Bronchial epithelial cell (primary cell): ENCODE measurements at regions not wholly inside any gene's neighbourhood (a gene's known extent, or its start where the extent isn't known, plus 50 kb on each side); places are given as distances from the start of the nearest gene placed in this dataset.

Source experiments
- DNase-seq: peaks from one replicate; pipeline ENCODE4 v3.0.0-alpha.2; 2010; ENCODE audit warnings: low read depth
- FAIRE-seq: peaks from 2 replicates; lab custom pipeline; 2011; peaks lifted over from hg19 to GRCh38; lab: Jason Lieb, UNC
- H3K27me3 ChIP-seq: 2 replicates; pipeline ENCODE4 v1.5.1; 2011; ENCODE audit warnings: low read length; ENCODE audit not compliant: control insufficient read depth, insufficient read depth
- H3K36me3 ChIP-seq: 2 replicates; pipeline ENCODE4 v1.5.1; 2011; ENCODE audit warnings: low read length; ENCODE audit not compliant: control insufficient read depth, insufficient read depth
- H3K4me3 ChIP-seq: 2 replicates; pipeline ENCODE4 v1.5.1; 2011; ENCODE audit warnings: mild to moderate bottlenecking, low read depth, low read length, control low read depth
- TF ChIP-seq, protein P1 (sequence below): IDR thresholded peaks from 2 replicates; pipeline ENCODE4 v1.5.1; 2011; ENCODE audit warnings: mild to moderate bottlenecking, moderate library complexity, low read length, control low read depth, inconsistent platforms; ENCODE audit not compliant: insufficient read depth, severe bottlenecking

GRCh38 chr11:119481667-119482400, 58.9 kb upstream of the THY1 start:
- Histone ChIP-seq H3K27me3 (peaks cover 7% of the 10 kb centered on the region), H3K4me3 (no peak overlapping the region), H3K36me3 (no peaks in the 10 kb centered on the region)
- TF ChIP-seq, protein P1, sequence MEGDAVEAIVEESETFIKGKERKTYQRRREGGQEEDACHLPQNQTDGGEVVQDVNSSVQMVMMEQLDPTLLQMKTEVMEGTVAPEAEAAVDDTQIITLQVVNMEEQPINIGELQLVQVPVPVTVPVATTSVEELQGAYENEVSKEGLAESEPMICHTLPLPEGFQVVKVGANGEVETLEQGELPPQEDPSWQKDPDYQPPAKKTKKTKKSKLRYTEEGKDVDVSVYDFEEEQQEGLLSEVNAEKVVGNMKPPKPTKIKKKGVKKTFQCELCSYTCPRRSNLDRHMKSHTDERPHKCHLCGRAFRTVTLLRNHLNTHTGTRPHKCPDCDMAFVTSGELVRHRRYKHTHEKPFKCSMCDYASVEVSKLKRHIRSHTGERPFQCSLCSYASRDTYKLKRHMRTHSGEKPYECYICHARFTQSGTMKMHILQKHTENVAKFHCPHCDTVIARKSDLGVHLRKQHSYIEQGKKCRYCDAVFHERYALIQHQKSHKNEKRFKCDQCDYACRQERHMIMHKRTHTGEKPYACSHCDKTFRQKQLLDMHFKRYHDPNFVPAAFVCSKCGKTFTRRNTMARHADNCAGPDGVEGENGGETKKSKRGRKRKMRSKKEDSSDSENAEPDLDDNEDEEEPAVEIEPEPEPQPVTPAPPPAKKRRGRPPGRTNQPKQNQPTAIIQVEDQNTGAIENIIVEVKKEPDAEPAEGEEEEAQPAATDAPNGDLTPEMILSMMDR = no peak
- FAIRE-seq (no peak), DNase-seq (no peak)

- DNase-seq = peak; percentile 95
- peak; percentile 88 for FAIRE-seq
- H3K27me3 ChIP-seq = peaks cover 10% of the 10 kb centered on the region
- H3K4me3 ChIP-seq = no peak overlapping the region
- no peaks in the 10 kb centered on the region for H3K36me3 ChIP-seq
- TF ChIP-seq, protein P1 = peak; percentile 92
These were observed 58.2 kb upstream of the THY1 start for GRCh38 chr11:119481021-119481666.

GRCh38 chr11:119480380-119481020, 57.5 kb upstream of the THY1 start:
- TF ChIP-seq, protein P1 = no peak

GRCh38 chr11:119479685-119480275, 56.8 kb upstream of the THY1 start:
- H3K4me3 ChIP-seq = no peak overlapping the region
- DNase-seq (peak; percentile 25), FAIRE-seq (no peak)
- TF ChIP-seq, protein P1 = peak; percentile 73
- no peaks in the 10 kb centered on the region for H3K36me3 ChIP-seq
- H3K27me3 ChIP-seq = peaks cover 10% of the 10 kb centered on the region

More at GRCh38 chr11:119480380-119481020, 57.5 kb upstream of the THY1 start:
- Histone ChIP-seq H3K36me3 (no peaks in the 10 kb centered on the region), H3K27me3 (peaks cover 10% of the 10 kb centered on the region), H3K4me3 (no peak overlapping the region)
- DNase-seq (no peak), FAIRE-seq (peak; percentile 43)

- Histone ChIP-seq H3K4me3 (no peak overlapping the region), H3K27me3 (peaks cover 10% of the 10 kb centered on the region), H3K36me3 (no peaks in the 10 kb centered on the region)
- TF ChIP-seq, protein P1 = no peak
- DNase-seq (no peak), FAIRE-seq (no peak)
These were observed 55.8 kb upstream of the THY1 start for GRCh38 chr11:119478711-119479285.
